Astrocyte (in vitro differentiated cells and primary cell): ENCODE measurements at regions not wholly inside any gene's neighbourhood (a gene's known extent, or its start where the extent isn't known, plus 50 kb on each side); places are given as distances from the start of the nearest gene placed in this dataset.

Source experiments
- DNase-seq: peaks from one replicate; pipeline ENCODE4 v3.0.0-alpha.2; 2010; ENCODE audit warnings: low read depth
- FAIRE-seq: peaks from 2 replicates; lab custom pipeline; 2011; peaks lifted over from hg19 to GRCh38; lab: Jason Lieb, UNC
- H2AFZ ChIP-seq: 2 replicates; pipeline ENCODE4 v1.6.0; 2012; ENCODE audit warnings: low read depth, low read length, inconsistent platforms
- H3K27ac ChIP-seq: 2 replicates; pipeline ENCODE4 v1.5.1; 2011; ENCODE audit warnings: low read depth, low read length, inconsistent platforms
- H3K27me3 ChIP-seq: 2 replicates; pipeline ENCODE4 v1.6.0; 2011; ENCODE audit warnings: low read length, inconsistent platforms; ENCODE audit not compliant: insufficient read depth
- H3K36me3 ChIP-seq: 2 replicates; pipeline ENCODE4 v1.5.1; 2011; ENCODE audit warnings: low read length, inconsistent platforms; ENCODE audit not compliant: insufficient read depth
- H3K4me1 ChIP-seq: 2 replicates; pipeline ENCODE4 v1.5.1; 2011; ENCODE audit warnings: low read length, inconsistent platforms; ENCODE audit not compliant: insufficient read depth
- H3K4me2 ChIP-seq: 2 replicates; pipeline ENCODE4 v1.6.0; 2012; ENCODE audit warnings: low read length, inconsistent platforms
- H3K4me3 ChIP-seq: 2 replicates; pipeline ENCODE4 v1.5.1; 2011; ENCODE audit warnings: low read depth, mild to moderate bottlenecking, low read length, inconsistent platforms; ENCODE audit not compliant: insufficient read depth
- H3K79me2 ChIP-seq: 2 replicates; pipeline ENCODE4 v1.6.0; 2012; ENCODE audit warnings: mild to moderate bottlenecking, low read length, inconsistent platforms; ENCODE audit not compliant: insufficient read depth
- H3K9ac ChIP-seq: 2 replicates; pipeline ENCODE4 v1.6.0; 2012; ENCODE audit warnings: mild to moderate bottlenecking, low read length, inconsistent platforms
- H3K9me3 ChIP-seq: 2 replicates; pipeline ENCODE4 v1.5.1; 2012; ENCODE audit warnings: low read depth, mild to moderate bottlenecking, low read length, inconsistent platforms; ENCODE audit not compliant: insufficient read depth
- H4K20me1 ChIP-seq: 2 replicates; pipeline ENCODE4 v1.6.0; 2012; ENCODE audit warnings: low read length, inconsistent platforms; ENCODE audit not compliant: insufficient read depth
- H3K27ac Mint-ChIP-seq: one replicate; pipeline ENCODE4 v1.8.0; 2021; ENCODE audit warnings: mild to moderate bottlenecking, mixed read lengths; ENCODE audit not compliant: unreplicated experiment
- H3K27me3 Mint-ChIP-seq: one replicate; pipeline ENCODE4 v1.8.0; 2021; ENCODE audit warnings: low read depth, mixed read lengths; ENCODE audit not compliant: unreplicated experiment
- H3K36me3 Mint-ChIP-seq: one replicate; pipeline ENCODE4 v1.8.0; 2021; ENCODE audit warnings: low read depth, mixed read lengths; ENCODE audit not compliant: unreplicated experiment
- H3K4me1 Mint-ChIP-seq: one replicate; pipeline ENCODE4 v1.8.0; 2021; ENCODE audit warnings: low read depth, mixed read lengths; ENCODE audit not compliant: unreplicated experiment
- H3K4me3 Mint-ChIP-seq: one replicate; pipeline ENCODE4 v1.8.0; 2021; ENCODE audit warnings: mild to moderate bottlenecking, moderate library complexity, mixed read lengths; ENCODE audit not compliant: unreplicated experiment
- H3K9me3 Mint-ChIP-seq: one replicate; pipeline ENCODE4 v1.8.0; 2021; ENCODE audit warnings: mild to moderate bottlenecking, mixed read lengths; ENCODE audit not compliant: unreplicated experiment
- CTCF ChIP-seq: IDR thresholded peaks from 2 replicates; pipeline ENCODE4 v1.5.1; 2011; ENCODE audit warnings: low read depth, mild to moderate bottlenecking, inconsistent platforms, low read length, moderate library complexity; ENCODE audit not compliant: insufficient read depth
- EZH2 ChIP-seq: IDR thresholded peaks from 2 replicates; pipeline ENCODE4 v1.6.1; 2012; ENCODE audit warnings: mild to moderate bottlenecking, low read length, inconsistent platforms; ENCODE audit not compliant: insufficient read depth

GRCh38 chr14:62029569-62029924 lies 267.3 kb downstream of the SNAPC1 start:
- Mint-ChIP-seq H3K36me3 (no peaks in the 10 kb centered on the region), H3K4me3 (no peak overlapping the region), H3K9me3 (no peaks in the 10 kb centered on the region), H3K27ac (no peak overlapping the region), H3K4me1 (no peaks in the 10 kb centered on the region), H3K27me3 (no peaks in the 10 kb centered on the region)
- Histone ChIP-seq H2AFZ (no peak overlapping the region), H4K20me1 (no peaks in the 10 kb centered on the region), H3K9ac (no peak overlapping the region), H3K4me2 (no peak overlapping the region), H3K79me2 (no peaks in the 10 kb centered on the region), H3K4me3 (no peak overlapping the region), H3K9me3 (no peaks in the 10 kb centered on the region), H3K27ac (no peak overlapping the region), H3K4me1 (no peaks in the 10 kb centered on the region), H3K36me3 (no peaks in the 10 kb centered on the region), H3K27me3 (no peaks in the 10 kb centered on the region)
- DNase-seq (no peak), FAIRE-seq (no peak)
- TF ChIP-seq CTCF (no peak), EZH2 (no peak)

DNA sequence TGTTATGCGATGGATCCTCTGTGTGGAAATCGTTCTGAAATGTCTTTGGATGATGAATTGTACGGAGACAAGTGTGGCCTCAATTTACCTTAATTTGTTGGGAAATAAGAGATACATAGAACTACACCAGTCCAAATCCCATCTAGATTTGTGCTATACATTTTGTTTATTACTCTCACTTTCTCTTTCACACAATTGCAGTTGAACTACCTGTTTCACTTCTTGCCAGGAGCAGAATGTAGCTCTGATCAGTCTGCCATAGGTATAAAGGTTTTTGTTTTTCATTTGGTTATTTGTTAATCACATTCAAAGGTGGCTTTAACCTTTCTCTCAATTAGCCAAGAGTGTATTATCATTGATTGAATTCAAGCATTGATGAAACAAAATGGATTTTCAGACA lies 268.2 kb downstream of the SNAPC1 start:
- no peaks in the 10 kb centered on the region for H3K9me3 ChIP-seq
- no peaks in the 10 kb centered on the region for H4K20me1 ChIP-seq
- Mint-ChIP-seq H3K36me3 (no peaks in the 10 kb centered on the region), H3K4me3 (no peak overlapping the region), H3K9me3 (no peaks in the 10 kb centered on the region), H3K27ac (no peak overlapping the region), H3K27me3 (no peaks in the 10 kb centered on the region), H3K4me1 (no peaks in the 10 kb centered on the region)
- no peak overlapping the region for H3K27ac ChIP-seq
- H3K36me3 ChIP-seq, result no peaks in the 10 kb centered on the region
- H3K4me3 ChIP-seq, result no peak overlapping the region
- DNase-seq, result no peak
- no peaks in the 10 kb centered on the region for H3K79me2 ChIP-seq
- TF ChIP-seq CTCF (no peak), EZH2 (no peak)
- H2AFZ ChIP-seq, result no peak overlapping the region
- no peak for FAIRE-seq
- H3K27me3 ChIP-seq, result no peaks in the 10 kb centered on the region
- H3K4me1 ChIP-seq, result no peaks in the 10 kb centered on the region
- H3K9ac ChIP-seq, result no peak overlapping the region
- H3K4me2 ChIP-seq, result no peak overlapping the region

DNA sequence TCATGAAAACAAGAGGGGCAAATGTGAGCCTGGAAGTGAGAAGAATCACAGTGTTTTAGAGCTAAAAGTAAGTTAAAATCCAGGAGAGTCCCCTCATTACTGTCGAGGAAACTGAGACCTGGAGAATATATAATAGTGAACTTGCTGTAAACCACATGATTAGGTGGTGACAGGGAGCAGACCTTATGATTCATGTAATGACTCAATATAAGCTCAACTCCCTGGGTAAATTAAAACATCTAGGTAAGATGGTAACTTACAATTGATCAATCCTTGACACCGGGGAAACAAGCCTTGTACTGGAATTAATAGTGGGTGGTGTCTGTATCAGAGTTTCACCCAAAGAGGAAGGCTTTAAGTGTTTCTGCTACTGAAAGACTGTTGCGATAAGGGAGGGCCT lies 269.3 kb downstream of the SNAPC1 start:
- Histone ChIP-seq H3K9me3 (no peaks in the 10 kb centered on the region), H3K36me3 (no peaks in the 10 kb centered on the region), H3K4me3 (no peak overlapping the region), H2AFZ (no peak overlapping the region), H3K27ac (no peak overlapping the region), H4K20me1 (no peaks in the 10 kb centered on the region), H3K4me1 (no peaks in the 10 kb centered on the region), H3K9ac (no peak overlapping the region), H3K4me2 (no peak overlapping the region), H3K79me2 (no peaks in the 10 kb centered on the region), H3K27me3 (no peaks in the 10 kb centered on the region)
- H3K27me3 Mint-ChIP-seq, result peaks cover 5% of the 10 kb centered on the region
- TF ChIP-seq EZH2 (no peak), CTCF (no peak)
- FAIRE-seq, result no peak
- H3K4me3 Mint-ChIP-seq, result no peak overlapping the region
- no peaks in the 10 kb centered on the region for H3K4me1 Mint-ChIP-seq
- H3K9me3 Mint-ChIP-seq, result peaks cover 5% of the 10 kb centered on the region
- DNase-seq, result no peak
- no peaks in the 10 kb centered on the region for H3K36me3 Mint-ChIP-seq
- no peak overlapping the region for H3K27ac Mint-ChIP-seq
